ENCODE measurements at regions not wholly inside any gene's neighbourhood (a gene's known extent, or its start where the extent isn't known, plus 50 kb on each side); places are given as distances from the start of the nearest gene placed in this dataset.
A peak's percentile ranks its signal among the peaks of the same experiment; 100 is the strongest.

DNA sequence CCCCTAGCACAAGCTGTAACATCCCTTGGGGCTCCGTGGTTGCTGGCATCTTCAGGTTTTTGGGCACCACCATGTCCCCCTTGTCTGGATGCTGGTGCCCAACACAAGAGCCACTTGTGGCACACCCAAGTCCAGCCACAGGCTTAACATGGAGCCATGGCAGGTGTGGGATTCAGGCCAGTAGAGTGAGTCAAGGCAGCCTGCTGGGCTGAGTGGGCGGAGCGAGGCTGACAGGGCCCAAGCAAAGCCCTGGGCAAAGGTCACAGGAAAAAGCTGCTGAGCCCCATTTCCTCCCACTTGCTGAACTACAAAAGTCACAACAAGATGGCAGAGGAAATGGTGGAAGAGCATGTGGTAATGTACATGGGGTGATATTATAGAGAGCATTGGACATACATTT is 950.7 kb upstream of the FLRT2 start (continued):
- no peak for TF ChIP-seq KDM1A (IDR thresholded peaks at IDR 0.05; ENCODE audit: low read depth)
- TF ChIP-seq HDAC2 (IDR thresholded peaks at IDR 0.05), result no peak
- no peak for TF ChIP-seq NFE2L2 (conservative IDR thresholded peaks at IDR 0.05; ENCODE audit: low read length)

- no peak for TF ChIP-seq NFE2L2 (conservative IDR thresholded peaks at IDR 0.05; ENCODE audit: low read length)
- no peak for TF ChIP-seq FOSB (CRISPR knock-in tag; IDR thresholded peaks at IDR 0.05)
- no peak for TF ChIP-seq RFX5 (IDR thresholded peaks at IDR 0.05)
- TF ChIP-seq HDAC2 (IDR thresholded peaks at IDR 0.05), result no peak
- TF ChIP-seq, protein P1, sequence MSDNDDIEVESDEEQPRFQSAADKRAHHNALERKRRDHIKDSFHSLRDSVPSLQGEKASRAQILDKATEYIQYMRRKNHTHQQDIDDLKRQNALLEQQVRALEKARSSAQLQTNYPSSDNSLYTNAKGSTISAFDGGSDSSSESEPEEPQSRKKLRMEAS (IDR thresholded peaks at IDR 0.05), result no peak
- no peak for TF ChIP-seq EHF (CRISPR knock-in tag; IDR thresholded peaks at IDR 0.05)
- TF ChIP-seq JUNB (IDR thresholded peaks at IDR 0.05), result no peak
- TF ChIP-seq, protein P2, sequence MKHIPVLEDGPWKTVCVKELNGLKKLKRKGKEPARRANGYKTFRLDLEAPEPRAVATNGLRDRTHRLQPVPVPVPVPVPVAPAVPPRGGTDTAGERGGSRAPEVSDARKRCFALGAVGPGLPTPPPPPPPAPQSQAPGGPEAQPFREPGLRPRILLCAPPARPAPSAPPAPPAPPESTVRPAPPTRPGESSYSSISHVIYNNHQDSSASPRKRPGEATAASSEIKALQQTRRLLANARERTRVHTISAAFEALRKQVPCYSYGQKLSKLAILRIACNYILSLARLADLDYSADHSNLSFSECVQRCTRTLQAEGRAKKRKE (CRISPR knock-in tag; IDR thresholded peaks at IDR 0.05; ENCODE audit: low read depth), result no peak
- TF ChIP-seq BHLHE40 (IDR thresholded peaks at IDR 0.05; ENCODE audit: low read depth, low read length), result no peak
- no peak for TF ChIP-seq ZNF302 (CRISPR knock-in tag; IDR thresholded peaks at IDR 0.05)
- TF ChIP-seq, protein P3, sequence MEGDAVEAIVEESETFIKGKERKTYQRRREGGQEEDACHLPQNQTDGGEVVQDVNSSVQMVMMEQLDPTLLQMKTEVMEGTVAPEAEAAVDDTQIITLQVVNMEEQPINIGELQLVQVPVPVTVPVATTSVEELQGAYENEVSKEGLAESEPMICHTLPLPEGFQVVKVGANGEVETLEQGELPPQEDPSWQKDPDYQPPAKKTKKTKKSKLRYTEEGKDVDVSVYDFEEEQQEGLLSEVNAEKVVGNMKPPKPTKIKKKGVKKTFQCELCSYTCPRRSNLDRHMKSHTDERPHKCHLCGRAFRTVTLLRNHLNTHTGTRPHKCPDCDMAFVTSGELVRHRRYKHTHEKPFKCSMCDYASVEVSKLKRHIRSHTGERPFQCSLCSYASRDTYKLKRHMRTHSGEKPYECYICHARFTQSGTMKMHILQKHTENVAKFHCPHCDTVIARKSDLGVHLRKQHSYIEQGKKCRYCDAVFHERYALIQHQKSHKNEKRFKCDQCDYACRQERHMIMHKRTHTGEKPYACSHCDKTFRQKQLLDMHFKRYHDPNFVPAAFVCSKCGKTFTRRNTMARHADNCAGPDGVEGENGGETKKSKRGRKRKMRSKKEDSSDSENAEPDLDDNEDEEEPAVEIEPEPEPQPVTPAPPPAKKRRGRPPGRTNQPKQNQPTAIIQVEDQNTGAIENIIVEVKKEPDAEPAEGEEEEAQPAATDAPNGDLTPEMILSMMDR (IDR thresholded peaks at IDR 0.05), result no peak
- TF ChIP-seq NR3C1 (IDR thresholded peaks at IDR 0.05), result no peak
- TF ChIP-seq ZFP36 (IDR thresholded peaks at IDR 0.05; ENCODE audit: borderline replicate concordance, partially characterized antibody), result no peak
- no peak for TF ChIP-seq CHD2 (IDR thresholded peaks at IDR 0.05; ENCODE audit: low read length, partially characterized antibody)
- no peak for TF ChIP-seq MYC (IDR thresholded peaks at IDR 0.05; ENCODE audit: borderline replicate concordance, low read length)
- TF ChIP-seq CBX8 (IDR thresholded peaks at IDR 0.05), result no peak
- Histone ChIP-seq H3K27ac (no peak overlapping the region), H3K9me3 (no peaks in the 10 kb centered on the region), H3K4me2 (no peak overlapping the region), H3K4me1 (no peaks in the 10 kb centered on the region), H3K4me3 (no peak overlapping the region)
- CTCF ChIA-PET, result no interaction called here
- ATAC-seq (no peak), FAIRE-seq (peak; percentile 7), DNase-seq (ENCODE audit: low read depth in 1 of 2, low spot score in 1 of 2) (no peak)
- POLR2A ChIA-PET, result no interaction called here
Observed at GRCh38 chr14:84581041-84581440, 948.9 kb upstream of the FLRT2 start.

GRCh38 chr14:84584511-84584910 is 945.4 kb upstream of the FLRT2 start:
- no peak for ATAC-seq
- CTCF ChIA-PET, result no interaction called here
- 0% methylated on average over 1 of the region's 1 CpG for WGBS (ENCODE audit: missing lambda C conversion rate)
- FAIRE-seq, result no peak
- DNase-seq (ENCODE audit: low read depth in 1 of 2, low spot score in 1 of 2), result no peak
- Histone ChIP-seq H3K4me3 (no peak overlapping the region), H3K4me2 (no peak overlapping the region), H3K4me1 (no peaks in the 10 kb centered on the region), H3K27ac (no peak overlapping the region), H3K9me3 (no peaks in the 10 kb centered on the region)
- POLR2A ChIA-PET, result no interaction called here
- no peak for TF ChIP-seq HEYL (CRISPR knock-in tag; IDR thresholded peaks at IDR 0.05)
- TF ChIP-seq FOSL2 (IDR thresholded peaks at IDR 0.05), result no peak
- no peak for TF ChIP-seq FOSL2 (CRISPR knock-in tag; IDR thresholded peaks at IDR 0.05)
- TF ChIP-seq BHLHE40 (IDR thresholded peaks at IDR 0.05; ENCODE audit: low read depth, low read length), result no peak
- TF ChIP-seq MAFK (IDR thresholded peaks at IDR 0.05; ENCODE audit: partially characterized antibody), result no peak
- TF ChIP-seq CBX8 (IDR thresholded peaks at IDR 0.05), result no peak
- TF ChIP-seq, protein P4, sequence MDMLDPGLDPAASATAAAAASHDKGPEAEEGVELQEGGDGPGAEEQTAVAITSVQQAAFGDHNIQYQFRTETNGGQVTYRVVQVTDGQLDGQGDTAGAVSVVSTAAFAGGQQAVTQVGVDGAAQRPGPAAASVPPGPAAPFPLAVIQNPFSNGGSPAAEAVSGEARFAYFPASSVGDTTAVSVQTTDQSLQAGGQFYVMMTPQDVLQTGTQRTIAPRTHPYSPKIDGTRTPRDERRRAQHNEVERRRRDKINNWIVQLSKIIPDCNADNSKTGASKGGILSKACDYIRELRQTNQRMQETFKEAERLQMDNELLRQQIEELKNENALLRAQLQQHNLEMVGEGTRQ (IDR thresholded peaks at IDR 0.05), result no peak
- no peak for TF ChIP-seq E2F6 (IDR thresholded peaks at IDR 0.05; ENCODE audit: borderline replicate concordance, low read depth)
- TF ChIP-seq CHD4 (IDR thresholded peaks at IDR 0.05; ENCODE audit: borderline replicate concordance), result no peak
- TF ChIP-seq JUNB (IDR thresholded peaks at IDR 0.05), result no peak
